ENCODE measurements at regions not wholly inside any gene's neighbourhood (a gene's known extent, or its start where the extent isn't known, plus 50 kb on each side); places are given as distances from the start of the nearest gene placed in this dataset.

GRCh38 chr2:108165729-108166128 is 74.0 kb upstream of the SULT1C3 start:
- Histone ChIP-seq H3K79me2 (ENCODE audit: control insufficient read depth, insufficient read depth, low read length) (no peaks in the 10 kb centered on the region), H3K36me3 (ENCODE audit: control insufficient read depth, insufficient read depth, low read length) (no peaks in the 10 kb centered on the region), H3K27ac (ENCODE audit: extremely low read depth, low read depth, low read length) (no peak overlapping the region), H3K27me3 (ENCODE audit: control insufficient read depth in 2 of 2, insufficient read depth in 2 of 2, low read length in 2 of 2) (no peaks in the 10 kb centered on the region), H3K9me1 (ENCODE audit: control insufficient read depth, insufficient read depth, low read length) (no peaks in the 10 kb centered on the region), H3K4me3 (no peak overlapping the region), H2AFZ (ENCODE audit: low read depth, low read length) (no peak overlapping the region), H3K4me2 (ENCODE audit: insufficient read depth, low read length) (no peak overlapping the region), H4K20me1 (replicated peaks; ENCODE audit: control insufficient read depth, insufficient read depth, low read length) (no peaks in the 10 kb centered on the region), H3K9me3 (replicated peaks; ENCODE audit: control insufficient read depth, insufficient read depth, low read depth, low read length) (no peaks in the 10 kb centered on the region), H3K9ac (ENCODE audit: insufficient read depth in 1 of 2, low read depth in 2 of 2, low read length in 2 of 2) (no peak overlapping the region), H3K4me1 (replicated peaks in 1 of 2; ENCODE audit: control insufficient read depth in 2 of 2, insufficient read depth in 2 of 2, low read length in 2 of 2) (no peaks in the 10 kb centered on the region)
- ChIA-PET POLR2A (interaction anchor here (0.6 kb wide), 1 partner anchor 1266 kb away, joined by 3 read pairs; no protein-coding TSS in a partner anchor), CTCF (ENCODE audit: low intra/inter-chr PET ratio) (no interaction called here)
- no peak for ATAC-seq
- no peak for FAIRE-seq
- WGBS (ENCODE audit: insufficient coverage, low coverage, missing lambda C conversion rate), result 2% methylated on average over 4 of the region's 4 CpGs
- no peak for DNase-seq (ENCODE audit: extremely low read depth in 1 of 4, low spot score in 3 of 4)
- intact Hi-C loops (cut with micrococcal nuclease), result no loop called here
- in situ Hi-C loops (cut with MboI), result no loop called here
- BruUV-seq (replicated peaks), result no TSS peak
- TF ChIP-seq E2F4 (CRISPR knock-in tag; IDR thresholded peaks at IDR 0.05; ENCODE audit: low read depth) (no peak), SPI1 (IDR thresholded peaks at IDR 0.05; ENCODE audit: borderline replicate concordance, low read depth, low read length) (no peak), MYNN (IDR thresholded peaks at IDR 0.05) (no peak), MYNN (CRISPR knock-in tag; IDR thresholded peaks at IDR 0.05) (no peak), NR3C1 (CRISPR knock-in tag; IDR thresholded peaks at IDR 0.05) (no peak), ZNF184 (CRISPR knock-in tag; IDR thresholded peaks at IDR 0.05) (no peak), POLR2A (conservative IDR thresholded peaks at IDR 0.05) (no peak), SP2 (IDR thresholded peaks at IDR 0.05; ENCODE audit: extremely low read depth, low read depth, low read length, poor library complexity, severe bottlenecking) (no peak), ZC3H8 (IDR thresholded peaks at IDR 0.05) (no peak), RAD21 (CRISPR knock-in tag; conservative IDR thresholded peaks at IDR 0.05 in 1 of 2, IDR thresholded peaks at IDR 0.05 in 1 of 2) (no peak), NR2F6 (CRISPR knock-in tag; IDR thresholded peaks at IDR 0.05) (no peak), PURB (CRISPR knock-in tag; IDR thresholded peaks at IDR 0.05; ENCODE audit: low read depth) (no peak), ZNF57 (CRISPR knock-in tag; IDR thresholded peaks at IDR 0.05) (no peak)
- TF ChIP-seq, protein P1, sequence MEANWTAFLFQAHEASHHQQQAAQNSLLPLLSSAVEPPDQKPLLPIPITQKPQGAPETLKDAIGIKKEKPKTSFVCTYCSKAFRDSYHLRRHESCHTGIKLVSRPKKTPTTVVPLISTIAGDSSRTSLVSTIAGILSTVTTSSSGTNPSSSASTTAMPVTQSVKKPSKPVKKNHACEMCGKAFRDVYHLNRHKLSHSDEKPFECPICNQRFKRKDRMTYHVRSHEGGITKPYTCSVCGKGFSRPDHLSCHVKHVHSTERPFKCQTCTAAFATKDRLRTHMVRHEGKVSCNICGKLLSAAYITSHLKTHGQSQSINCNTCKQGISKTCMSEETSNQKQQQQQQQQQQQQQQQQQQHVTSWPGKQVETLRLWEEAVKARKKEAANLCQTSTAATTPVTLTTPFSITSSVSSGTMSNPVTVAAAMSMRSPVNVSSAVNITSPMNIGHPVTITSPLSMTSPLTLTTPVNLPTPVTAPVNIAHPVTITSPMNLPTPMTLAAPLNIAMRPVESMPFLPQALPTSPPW (CRISPR knock-in tag; IDR thresholded peaks at IDR 0.05), result no peak
